IPS-NIHi7 (cell line): ENCODE measurements at regions not wholly inside any gene's neighbourhood (a gene's known extent, or its start where the extent isn't known, plus 50 kb on each side); places are given as distances from the start of the nearest gene placed in this dataset.
A peak's percentile ranks its signal among the peaks of the same experiment; 100 is the strongest.
"Not testable (repeated sequence)": the region's sequence is repeated elsewhere in the genome, so short reads cannot be mapped to it uniquely, and the experiment has no call there.

Source experiments
- DNase-seq: peaks from one replicate; pipeline ENCODE4 v3.0.0; 2012; ENCODE audit warnings: mixed read lengths; ENCODE audit errors: extremely low spot score

DNA sequence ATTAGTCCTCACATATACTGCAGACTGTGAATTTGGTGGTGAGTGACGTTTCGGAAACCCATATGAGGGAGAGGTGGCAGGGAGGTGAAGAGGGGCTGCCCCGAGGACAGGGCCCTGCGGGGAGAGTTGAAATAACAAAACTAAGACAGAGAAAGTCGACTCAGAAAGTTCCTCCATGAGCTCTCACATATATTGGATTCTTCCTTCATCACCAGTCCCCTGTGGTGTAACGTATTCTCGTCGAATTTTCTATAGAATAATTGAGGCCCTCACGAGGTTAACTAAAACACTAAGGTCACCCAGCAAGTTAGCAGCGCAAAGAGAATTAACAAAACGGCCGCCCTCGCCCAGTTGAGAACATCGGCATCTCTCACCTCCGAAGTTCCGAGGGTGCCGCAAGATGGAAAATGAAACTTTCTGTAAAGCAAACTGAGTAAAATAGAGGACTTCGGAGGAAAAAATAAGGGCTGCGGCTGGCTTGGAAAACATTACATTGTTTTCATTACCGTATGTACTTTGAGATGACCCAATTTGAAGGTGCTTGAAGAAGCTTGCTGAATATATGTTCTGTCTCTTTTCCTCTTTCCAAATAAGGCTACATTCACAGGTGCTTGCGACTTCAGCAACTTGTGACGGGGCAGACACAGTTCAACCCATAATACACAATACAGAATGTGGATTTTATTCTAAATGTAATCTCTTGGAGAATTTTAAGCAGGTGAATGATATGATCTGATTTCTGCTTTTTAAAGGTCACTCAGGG is 490.9 kb upstream of the JARID2 start:
- DNase-seq = no peak

- DNase-seq = no peak
These were observed 489.5 kb upstream of the JARID2 start for GRCh38 chr6:14756340-14756739.

DNA sequence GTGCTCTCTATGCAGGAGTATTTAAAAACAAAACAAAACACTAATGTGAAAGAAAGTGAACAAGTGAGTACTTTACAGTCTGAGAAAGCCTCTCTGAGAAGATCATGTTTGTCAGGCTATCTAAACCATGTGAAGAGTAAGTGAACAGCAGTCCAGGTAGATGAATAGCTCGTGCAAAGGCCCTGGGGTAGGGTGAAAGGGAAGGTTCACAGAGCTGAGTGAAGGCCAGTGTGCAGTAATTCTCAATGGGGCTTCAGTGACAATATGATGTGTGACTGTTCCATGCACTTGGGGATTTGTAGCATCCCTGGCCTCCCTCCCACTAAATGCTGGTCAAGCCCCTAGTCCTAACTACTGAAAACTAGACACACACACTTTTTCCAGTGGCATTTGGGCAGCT is 488.9 kb upstream of the JARID2 start:
- no peak for DNase-seq

GRCh38 chr6:14757418-14757817 is 488.5 kb upstream of the JARID2 start:
- no peak for DNase-seq

- peak; percentile 37 for DNase-seq
These were observed 487.3 kb upstream of the JARID2 start for GRCh38 chr6:14758421-14759081.

DNA sequence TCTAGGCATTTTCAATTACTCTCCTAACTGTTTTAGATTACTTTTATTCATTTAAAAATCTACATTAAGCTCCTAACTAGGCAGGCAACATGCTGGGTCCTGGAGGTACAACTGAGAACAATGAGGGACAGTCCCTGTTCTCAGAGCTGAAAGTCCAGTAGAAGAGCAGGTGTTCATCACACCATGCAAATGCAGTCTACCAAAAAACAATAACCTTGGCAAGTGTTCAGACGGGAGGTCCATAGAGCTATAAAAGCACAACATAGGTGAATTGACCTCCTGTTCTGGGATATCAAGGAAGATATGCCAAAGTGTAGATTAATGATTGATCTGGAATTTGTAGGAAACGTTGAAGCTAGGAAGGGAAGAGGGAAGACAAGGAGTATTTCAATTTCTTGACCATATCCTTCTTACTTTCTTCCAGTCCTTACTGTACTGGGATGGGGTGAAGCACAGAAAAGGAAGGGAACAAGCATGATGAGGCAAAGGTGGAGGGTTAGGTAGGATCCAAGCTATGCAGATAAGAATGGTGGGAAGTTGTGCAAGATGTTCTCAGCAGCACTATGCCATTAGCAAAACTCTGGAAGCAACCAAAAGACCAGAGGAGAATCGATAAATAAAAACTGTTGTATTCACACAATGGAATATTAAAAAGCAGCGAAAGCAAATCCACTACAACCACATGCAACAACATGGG is 485.7 kb upstream of the JARID2 start:
- DNase-seq = no peak

DNA sequence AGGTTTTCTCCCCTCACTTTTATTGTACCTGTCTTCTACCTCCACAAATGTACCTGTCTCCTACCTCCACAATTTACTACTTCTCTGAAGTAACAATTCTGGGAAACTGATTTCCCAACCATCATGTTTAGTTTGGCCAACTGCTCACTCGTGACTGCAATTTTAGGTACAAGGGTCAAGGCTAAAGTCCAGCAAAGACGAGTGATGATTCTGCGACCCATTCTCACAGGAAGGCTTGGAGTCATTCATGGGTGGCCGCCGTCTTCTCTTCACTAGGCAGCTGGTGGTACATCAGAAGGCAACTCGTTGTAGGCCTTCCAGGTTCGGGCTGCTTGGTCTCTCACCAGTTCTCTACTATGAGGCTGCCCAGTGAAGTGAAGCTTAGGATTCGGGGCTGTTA is 483.8 kb upstream of the JARID2 start:
- no peak for DNase-seq

DNA sequence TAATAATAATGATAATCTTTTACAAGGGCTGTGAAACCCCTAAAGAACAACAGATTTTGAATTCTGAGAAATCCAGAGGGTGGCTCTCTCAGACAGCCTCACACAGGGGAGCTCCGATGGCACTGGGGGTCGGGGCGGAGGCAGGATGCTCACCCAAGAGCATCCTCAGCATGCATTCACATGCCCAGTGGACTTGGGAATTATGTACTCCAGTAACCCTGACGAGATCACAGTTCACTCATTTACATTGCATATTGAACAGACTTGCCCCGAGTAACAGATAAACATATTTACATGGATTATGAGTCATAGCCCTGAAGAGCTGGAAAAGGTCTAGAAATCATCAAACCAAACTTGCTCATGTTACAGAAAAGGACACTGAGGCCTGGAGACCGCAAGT is 482.7 kb upstream of the JARID2 start:
- no peak for DNase-seq

- DNase-seq = no peak
These were observed 482.3 kb upstream of the JARID2 start for GRCh38 chr6:14763616-14764015.

DNA sequence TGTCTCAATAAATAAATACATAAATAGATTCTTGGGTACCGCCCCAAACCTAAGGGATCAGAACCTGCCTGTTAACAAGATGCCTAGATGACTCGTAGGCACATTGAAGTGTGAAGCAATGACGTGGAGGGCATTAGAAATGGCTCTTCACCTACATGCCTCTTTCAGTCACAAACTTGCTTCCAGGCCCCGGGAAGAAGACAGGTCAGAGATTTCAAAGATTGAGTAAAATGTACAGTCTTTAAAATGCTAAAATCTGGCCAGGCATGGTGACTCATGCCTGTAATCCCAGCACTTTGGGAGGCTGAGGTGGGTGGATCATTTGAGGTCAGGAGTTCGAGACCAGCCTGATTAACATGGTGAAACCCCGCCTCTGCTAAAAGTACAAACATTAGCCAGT is 480.8 kb upstream of the JARID2 start:
- no peak for DNase-seq

GRCh38 chr6:14765721-14766390 is 480.0 kb upstream of the JARID2 start:
- no peak for DNase-seq

DNA sequence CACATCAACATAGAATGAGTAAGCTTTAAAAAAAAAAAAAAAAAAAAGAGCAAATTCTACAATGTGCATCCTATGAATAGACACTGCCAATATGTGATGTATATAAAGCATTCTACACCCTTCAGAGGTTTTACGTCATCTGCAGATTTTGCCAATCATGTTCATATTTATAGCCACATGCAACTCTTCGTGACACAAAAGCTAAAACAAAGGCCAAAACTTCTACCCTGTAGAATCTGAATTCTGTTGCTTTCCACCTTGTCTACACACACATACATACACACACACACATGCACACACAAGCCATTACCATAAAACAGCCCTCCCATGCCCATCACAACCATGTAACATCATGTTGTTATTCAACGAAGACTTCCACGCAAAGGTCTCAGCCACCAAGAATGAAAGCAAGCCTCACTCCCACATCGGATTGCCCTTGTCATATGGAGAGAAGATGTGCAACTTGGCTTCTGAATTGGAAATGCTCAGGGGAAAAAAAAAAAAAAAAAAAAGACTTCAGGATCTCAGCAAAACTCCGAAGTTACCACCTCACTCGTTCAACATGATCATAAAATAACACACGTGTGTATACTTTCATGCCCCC is 479.4 kb upstream of the JARID2 start:
- no peak for DNase-seq

GRCh38 chr6:14767226-14767625 is 478.6 kb upstream of the JARID2 start:
- DNase-seq = no peak

DNA sequence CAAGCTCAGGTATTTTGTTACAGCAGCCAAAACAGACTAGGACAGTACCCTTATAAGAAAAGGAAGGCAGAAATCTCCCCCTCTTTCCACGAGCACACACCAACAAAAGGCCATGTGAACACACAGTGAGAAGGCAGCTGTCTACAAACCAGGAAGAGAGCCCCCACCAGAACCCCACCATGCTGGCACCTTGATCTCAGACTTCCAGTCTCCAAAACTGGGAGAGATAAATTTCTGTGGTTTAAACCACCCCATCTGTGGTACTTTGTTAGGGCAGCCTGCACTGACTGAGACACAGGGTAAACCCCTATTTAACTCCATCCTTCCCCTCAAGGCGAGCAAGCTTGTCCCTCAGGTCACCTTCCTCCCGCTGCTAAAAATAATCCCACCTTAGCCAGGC is 475.8 kb upstream of the JARID2 start:
- DNase-seq = no peak

GRCh38 chr6:14770572-14770971 is 475.3 kb upstream of the JARID2 start:
- no peak for DNase-seq

DNA sequence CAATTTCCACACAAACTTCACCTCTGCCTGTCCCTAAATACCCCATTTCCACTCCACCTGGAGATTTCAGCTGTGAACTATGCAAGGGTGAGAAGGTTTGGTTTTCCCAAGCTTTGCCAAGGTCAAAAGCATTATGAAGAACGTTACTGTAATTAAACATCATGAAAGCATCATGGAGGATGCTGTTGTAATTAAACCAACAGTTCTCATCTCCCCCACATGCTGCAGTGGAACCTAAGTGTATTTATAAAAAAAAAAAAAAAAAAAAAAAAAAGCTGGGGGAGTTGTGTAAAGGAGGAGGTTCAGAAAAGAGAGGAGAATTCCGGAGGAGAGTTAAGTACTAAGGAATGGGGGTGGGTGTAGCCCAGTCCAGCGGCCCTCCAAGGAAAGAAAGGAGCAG is 474.9 kb upstream of the JARID2 start:
- DNase-seq = no peak

DNA sequence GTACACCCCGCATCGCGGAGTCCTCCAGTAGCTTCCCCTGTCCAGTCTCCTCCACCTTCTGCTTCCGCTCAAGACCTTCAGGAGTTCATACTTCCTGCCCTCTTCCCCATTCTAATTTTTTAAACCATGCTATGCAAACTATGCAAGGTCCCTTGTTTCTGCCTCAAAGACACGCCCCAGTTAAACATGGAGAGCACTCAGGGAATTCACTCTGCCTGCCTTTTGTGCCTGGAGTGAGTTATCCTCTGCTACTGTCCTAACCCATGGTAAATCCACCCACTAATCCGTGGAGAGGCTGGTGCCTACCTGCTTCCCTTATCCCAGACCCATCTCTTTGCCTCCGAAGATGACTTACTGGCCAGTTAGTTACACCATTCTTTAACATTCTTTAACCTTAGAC is 473.7 kb upstream of the JARID2 start:
- no peak for DNase-seq

DNA sequence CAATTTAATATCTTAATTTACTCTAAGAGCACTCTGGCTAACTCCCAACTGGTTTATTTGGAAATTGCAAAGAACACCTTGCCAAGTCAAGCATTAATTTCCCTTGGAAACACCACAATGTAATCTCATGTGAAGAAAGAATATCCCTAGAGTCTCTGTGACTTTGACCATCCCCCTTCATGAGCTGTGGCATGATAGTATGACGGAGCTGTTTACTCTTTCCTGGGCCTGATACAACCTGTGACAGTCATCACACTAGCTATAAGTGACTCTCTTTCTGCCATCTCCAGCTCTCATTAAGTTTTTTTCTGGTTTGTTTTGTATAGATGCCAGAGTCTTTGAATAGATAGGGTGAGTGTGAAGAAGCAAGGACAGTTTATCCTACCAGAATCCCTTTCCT is 470.3 kb upstream of the JARID2 start:
- DNase-seq = no peak

DNA sequence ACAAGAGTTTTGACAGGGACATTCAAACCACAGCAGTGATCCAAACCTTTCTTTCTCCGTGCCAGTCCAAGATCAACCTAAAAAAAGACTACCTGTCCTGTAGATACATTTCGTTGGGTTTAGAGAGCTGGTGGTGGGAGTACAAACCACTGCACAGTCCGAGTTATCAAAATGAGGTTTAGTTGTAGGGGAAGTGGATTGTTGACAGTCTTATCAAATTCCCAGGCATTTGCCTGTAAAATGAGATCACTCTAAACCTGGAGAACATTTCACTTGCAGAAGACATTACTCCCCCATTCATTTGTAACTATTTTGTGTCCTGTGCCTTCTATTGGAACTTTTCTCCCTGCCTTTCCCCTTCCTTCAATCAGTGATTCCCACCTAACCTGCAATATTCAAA is 469.6 kb upstream of the JARID2 start:
- no peak for DNase-seq

- no peak for DNase-seq
These were observed 463.9 kb upstream of the JARID2 start for GRCh38 chr6:14781772-14782525.

DNA sequence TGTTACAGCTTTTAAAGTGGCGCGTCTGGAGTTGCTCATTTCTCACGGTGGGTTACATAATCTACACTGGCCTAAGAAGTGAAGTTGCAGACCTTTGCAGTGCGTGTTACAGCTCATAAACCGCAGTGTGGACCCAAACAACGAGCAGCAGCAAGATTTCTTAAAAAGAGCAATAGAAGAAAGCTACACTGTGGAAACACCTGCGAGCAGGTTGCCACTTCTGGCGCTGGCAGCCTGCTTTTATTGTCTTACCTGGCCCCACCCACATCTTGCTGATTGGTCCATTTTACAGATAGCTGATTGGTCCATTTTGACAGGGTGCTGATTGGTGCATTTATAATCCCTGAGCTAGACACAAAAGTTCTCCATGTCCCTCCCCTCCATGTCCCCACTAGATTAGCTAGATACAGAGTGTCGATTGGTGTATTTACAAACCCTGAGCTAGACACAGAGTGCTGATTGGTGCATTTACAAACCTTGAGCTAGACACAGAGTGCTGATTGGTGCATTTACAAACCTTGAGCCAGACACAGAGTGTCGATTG is 462.9 kb upstream of the JARID2 start:
- not testable (repeated sequence) for DNase-seq
